CD14-positive monocyte (primary cell): ENCODE measurements at regions not wholly inside any gene's neighbourhood (a gene's known extent, or its start where the extent isn't known, plus 50 kb on each side); places are given as distances from the start of the nearest gene placed in this dataset.

Experiments used
- DNase-seq, 3 donors: peaks; one replicate each; pipeline ENCODE4 v3.0.0-alpha.2; 2011 to 2022
- H2AFZ ChIP-seq: 2 replicates; pipeline ENCODE4 v1.6.0; 2012; ENCODE audit warnings: mild to moderate bottlenecking, low read depth, low read length, inconsistent platforms; ENCODE audit not compliant: insufficient read depth, poor library complexity, severe bottlenecking
- H3K27ac ChIP-seq, 2 donors: 1 replicate in 1 of 2; 2 replicates in 1 of 2; pipeline ENCODE4 v1.5.1; 2012 to 2013; ENCODE audit warnings: low read length in 2 of 2, control low read depth in 1 of 2, inconsistent platforms in 1 of 2, low read depth in 1 of 2, mild to moderate bottlenecking in 1 of 2
- H3K27me3 ChIP-seq, 2 donors: one replicate each; pipeline versions ENCODE4 v1.6.0 to v1.6.1; 2011 to 2013; ENCODE audit warnings: low read length in 2 of 2; ENCODE audit not compliant: control insufficient read depth in 2 of 2, insufficient read depth in 2 of 2
- H3K36me3 ChIP-seq, 2 donors: replicated peaks in 1 of 2; 1 replicate in 1 of 2; 2 replicates in 1 of 2; pipeline versions ENCODE4 v1.5.1 to v1.6.1; 2012 to 2013; ENCODE audit warnings: low read length in 2 of 2, control low read depth in 1 of 2, inconsistent platforms in 1 of 2, mild to moderate bottlenecking in 1 of 2; ENCODE audit not compliant: insufficient read depth in 2 of 2, control insufficient read depth in 1 of 2
- H3K4me1 ChIP-seq, 2 donors: 1 replicate in 1 of 2; 2 replicates in 1 of 2; pipeline versions ENCODE4 v1.5.1 to v1.6.1; 2012 to 2013; ENCODE audit warnings: low read length in 2 of 2, control low read depth in 1 of 2, inconsistent platforms in 1 of 2, mild to moderate bottlenecking in 1 of 2, moderate library complexity in 1 of 2; ENCODE audit not compliant: insufficient read depth in 2 of 2, control insufficient read depth in 1 of 2
- H3K4me2 ChIP-seq: replicated peaks from 2 replicates; pipeline ENCODE3; 2012; ENCODE audit warnings: low read length, moderate library complexity, mild to moderate bottlenecking; ENCODE audit not compliant: poor library complexity, severe bottlenecking; ENCODE audit errors: extremely low read depth
- H3K4me3 ChIP-seq, 3 experiments: fragments of 200-600 bp in 1 of 3; sonication (generic) in 1 of 3; replicated peaks in 1 of 3; 1 replicate in 2 of 3; 2 replicates in 1 of 3; pipeline ENCODE4 v1.5.1; 2011 to 2013; ENCODE audit warnings: low read length in 3 of 3, mild to moderate bottlenecking in 3 of 3, control low read depth in 2 of 3, low read depth in 2 of 3, inconsistent platforms in 1 of 3, moderate library complexity in 1 of 3
- H3K79me2 ChIP-seq: 2 replicates; pipeline ENCODE4 v1.6.0; 2012; ENCODE audit warnings: mild to moderate bottlenecking, control low read depth, inconsistent platforms, low read length, moderate library complexity; ENCODE audit not compliant: insufficient read depth
- H3K9ac ChIP-seq: 2 replicates; pipeline ENCODE4 v1.6.0; 2017; ENCODE audit warnings: low read length, mild to moderate bottlenecking; ENCODE audit not compliant: insufficient read depth, poor library complexity, severe bottlenecking
- H3K9me3 ChIP-seq, 2 donors: replicated peaks in 1 of 2; 1 replicate in 1 of 2; 2 replicates in 1 of 2; pipeline versions ENCODE4 v1.5.1 to v1.6.1; 2012 to 2013; ENCODE audit warnings: low read length in 2 of 2, control low read depth in 1 of 2; ENCODE audit not compliant: control insufficient read depth in 1 of 2, insufficient read depth in 1 of 2
- H4K20me1 ChIP-seq: 2 replicates; pipeline ENCODE4 v1.6.0; 2012; ENCODE audit warnings: mild to moderate bottlenecking, low read length, control low read depth, moderate library complexity; ENCODE audit not compliant: insufficient read depth
- H3K27ac Mint-ChIP-seq, 7 donors: one replicate each; pipeline ENCODE4 v1.8.0; 2020; ENCODE audit warnings: mild to moderate bottlenecking in 7 of 7, mixed read lengths in 7 of 7, moderate library complexity in 6 of 7, inconsistent platforms in 2 of 7
- H3K27me3 Mint-ChIP-seq, 3 donors: one replicate each; pipeline ENCODE4 v1.8.0; 2021 to 2022; ENCODE audit warnings: low read depth in 3 of 3, mild to moderate bottlenecking in 3 of 3, mixed read lengths in 3 of 3, moderate library complexity in 3 of 3, inconsistent platforms in 1 of 3
- H3K36me3 Mint-ChIP-seq, 2 donors: one replicate each; pipeline ENCODE4 v1.8.0; 2020; ENCODE audit warnings: mixed read lengths in 2 of 2, inconsistent platforms in 1 of 2, mild to moderate bottlenecking in 1 of 2
- H3K4me1 Mint-ChIP-seq: one replicate; pipeline ENCODE4 v1.8.0; 2020; ENCODE audit warnings: mild to moderate bottlenecking, mixed read lengths
- H3K4me3 Mint-ChIP-seq, 2 donors: one replicate each; pipeline ENCODE4 v1.8.0; 2020; ENCODE audit warnings: mild to moderate bottlenecking in 2 of 2, mixed read lengths in 2 of 2, moderate library complexity in 1 of 2
- H3K9me3 Mint-ChIP-seq, 7 donors: one replicate each; pipeline ENCODE4 v1.8.0; 2020 to 2022; ENCODE audit warnings: mixed read lengths in 7 of 7, mild to moderate bottlenecking in 6 of 7, moderate library complexity in 6 of 7, inconsistent platforms in 2 of 7
- WGBS: methylation state at CpG from one replicate; pipeline ENCODE4 v1.1.5; 2013; ENCODE audit warnings: missing lambda C conversion rate; ENCODE audit not compliant: insufficient coverage; 5-methylcytosine and 5-hydroxymethylcytosine counted together
- intact Hi-C, 2 donors: fragments of 100-400 bp; cut with micrococcal nuclease; formaldehyde crosslinking; loops; one replicate each; pipeline versions ENCODE4 v1.15.0 to v1.15.1; 2023
- TF ChIP-seq, protein P1 (sequence below): fragments of 200-600 bp; IDR thresholded peaks from one replicate; pipeline ENCODE4 v1.8.0; 2022; ENCODE audit warnings: antibody characterized with exemption, mild to moderate bottlenecking

DNA sequence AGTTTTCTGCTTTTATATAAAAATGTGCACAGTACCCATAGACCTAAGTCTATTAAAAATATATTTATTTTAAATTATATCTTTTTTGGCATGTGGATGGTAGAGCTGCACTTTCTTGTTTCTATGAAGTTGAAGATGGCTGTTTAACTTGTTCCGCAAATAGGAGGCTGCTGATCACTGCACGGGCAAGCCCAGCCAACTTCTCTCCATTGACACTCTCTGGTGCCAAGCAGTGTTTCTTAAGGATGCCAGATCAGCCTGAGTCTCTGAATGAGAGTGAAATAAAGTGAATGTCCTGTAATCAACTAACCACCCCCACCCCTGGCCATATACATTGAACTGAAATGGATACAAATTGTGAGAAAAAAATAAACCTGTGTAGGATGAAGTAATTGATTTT, 202.9 kb upstream of the KLHL1 start:
- Mint-ChIP-seq H3K4me1 (no peaks in the 10 kb centered on the region), H3K4me3 (no peak overlapping the region), H3K27me3 (no peaks in the 10 kb centered on the region), H3K27ac (no peak overlapping the region), H3K9me3 (peaks cover 0 to 6% (median 2%) of the 10 kb centered on the region in 7 donors), H3K36me3 (no peaks in the 10 kb centered on the region)
- TF ChIP-seq, protein P1, sequence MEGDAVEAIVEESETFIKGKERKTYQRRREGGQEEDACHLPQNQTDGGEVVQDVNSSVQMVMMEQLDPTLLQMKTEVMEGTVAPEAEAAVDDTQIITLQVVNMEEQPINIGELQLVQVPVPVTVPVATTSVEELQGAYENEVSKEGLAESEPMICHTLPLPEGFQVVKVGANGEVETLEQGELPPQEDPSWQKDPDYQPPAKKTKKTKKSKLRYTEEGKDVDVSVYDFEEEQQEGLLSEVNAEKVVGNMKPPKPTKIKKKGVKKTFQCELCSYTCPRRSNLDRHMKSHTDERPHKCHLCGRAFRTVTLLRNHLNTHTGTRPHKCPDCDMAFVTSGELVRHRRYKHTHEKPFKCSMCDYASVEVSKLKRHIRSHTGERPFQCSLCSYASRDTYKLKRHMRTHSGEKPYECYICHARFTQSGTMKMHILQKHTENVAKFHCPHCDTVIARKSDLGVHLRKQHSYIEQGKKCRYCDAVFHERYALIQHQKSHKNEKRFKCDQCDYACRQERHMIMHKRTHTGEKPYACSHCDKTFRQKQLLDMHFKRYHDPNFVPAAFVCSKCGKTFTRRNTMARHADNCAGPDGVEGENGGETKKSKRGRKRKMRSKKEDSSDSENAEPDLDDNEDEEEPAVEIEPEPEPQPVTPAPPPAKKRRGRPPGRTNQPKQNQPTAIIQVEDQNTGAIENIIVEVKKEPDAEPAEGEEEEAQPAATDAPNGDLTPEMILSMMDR = no peak
- peaks cover 0 to under 1% of the 10 kb centered on the region in 2 donors for H3K9me3 ChIP-seq
- intact Hi-C loops = no loop called here
- H3K27ac ChIP-seq = no peak overlapping the region
- H3K27me3 ChIP-seq = no peaks in the 10 kb centered on the region
- no peaks in the 10 kb centered on the region for H3K4me1 ChIP-seq
- H3K4me3 ChIP-seq = no peak overlapping the region
- no CpG with 5 or more reads among the region's 2 CpGs for WGBS
- no peak overlapping the region for H3K9ac ChIP-seq
- no peaks in the 10 kb centered on the region for H3K36me3 ChIP-seq
- no peak for DNase-seq
- no peak overlapping the region for H3K4me2 ChIP-seq
- H2AFZ ChIP-seq = no peak overlapping the region
- no peaks in the 10 kb centered on the region for H4K20me1 ChIP-seq
- no peaks in the 10 kb centered on the region for H3K79me2 ChIP-seq

- H3K79me2 ChIP-seq = no peaks in the 10 kb centered on the region
- H3K27ac ChIP-seq = no peak overlapping the region
- no peak for DNase-seq
- H3K4me1 Mint-ChIP-seq = no peaks in the 10 kb centered on the region
- no peak overlapping the region for H3K9ac ChIP-seq
- no peak overlapping the region for H3K4me3 ChIP-seq
- WGBS = no CpG with 5 or more reads among the region's 4 CpGs
- no peaks in the 10 kb centered on the region for H3K4me1 ChIP-seq
- TF ChIP-seq, protein P1 = no peak
- H3K4me3 Mint-ChIP-seq = no peak overlapping the region
- no peaks in the 10 kb centered on the region for H3K36me3 ChIP-seq
- H3K27me3 ChIP-seq = no peaks in the 10 kb centered on the region
- intact Hi-C loops = no loop called here
- H3K9me3 ChIP-seq = peaks cover 0 to 7% of the 10 kb centered on the region in 2 donors
- H4K20me1 ChIP-seq = no peaks in the 10 kb centered on the region
- no peaks in the 10 kb centered on the region for H3K36me3 Mint-ChIP-seq
- H3K27ac Mint-ChIP-seq = no peak overlapping the region
- no peaks in the 10 kb centered on the region for H3K27me3 Mint-ChIP-seq
- H2AFZ ChIP-seq = no peak overlapping the region
- peaks cover 0 to 8% (median 2%) of the 10 kb centered on the region in 7 donors for H3K9me3 Mint-ChIP-seq
- H3K4me2 ChIP-seq = no peak overlapping the region
Observed at GRCh38 chr13:70310396-70311119, 202.3 kb upstream of the KLHL1 start.
